ENCODE measurements at regions not wholly inside any gene's neighbourhood (a gene's known extent, or its start where the extent isn't known, plus 50 kb on each side); places are given as distances from the start of the nearest gene placed in this dataset.

- no peak for TF ChIP-seq GATA2 (IDR thresholded peaks at IDR 0.05; ENCODE audit: low read depth, low read length)
- TF ChIP-seq GATA3 (IDR thresholded peaks at IDR 0.05; ENCODE audit: low read depth, low read length) = no peak
Observed at GRCh38 chr12:91948504-91948903, 197.1 kb downstream of the BTG1 start.
